Esophagus squamous epithelium (tissue), 5 donors: ENCODE measurements at regions not wholly inside any gene's neighbourhood (a gene's known extent, or its start where the extent isn't known, plus 50 kb on each side); places are given as distances from the start of the nearest gene placed in this dataset.

ENCODE experiments used
- DNase-seq: peaks from one replicate; lab custom pipeline; 2025; lab: John Stamatoyannopoulos, UW
- H3K27ac ChIP-seq, 4 donors: fragments of 200-600 bp; sonication (generic); one replicate each; pipeline ENCODE4 v1.5.1; 2016 to 2019; ENCODE audit warnings: mild to moderate bottlenecking in 1 of 4
- H3K27me3 ChIP-seq, 4 donors: fragments of 200-600 bp; sonication (generic); 1 replicate in 3 of 4; 2 replicates in 1 of 4; pipeline versions ENCODE4 v1.5.1 to v1.6.0; 2017 to 2021; ENCODE audit warnings: antibody characterized with exemption in 1 of 4
- H3K36me3 ChIP-seq, 3 donors: fragments of 200-600 bp; sonication (generic); one replicate each; pipeline ENCODE4 v1.5.1; 2016 to 2019
- H3K4me1 ChIP-seq, 3 donors: fragments of 200-600 bp; sonication (generic); one replicate each; pipeline ENCODE4 v1.5.1; 2017 to 2019
- H3K4me3 ChIP-seq, 4 donors: fragments of 200-600 bp; sonication (generic); 1 replicate in 3 of 4; 2 replicates in 1 of 4; pipeline ENCODE4 v1.5.1; 2016 to 2019; ENCODE audit warnings: mild to moderate bottlenecking in 2 of 4, moderate library complexity in 1 of 4
- H3K9me3 ChIP-seq, 3 donors: fragments of 200-600 bp; sonication (generic); one replicate each; pipeline ENCODE4 v1.5.1; 2016 to 2019
- CTCF ChIP-seq, 6 experiments: fragments of 450-650 bp in 4 of 6; fragments of 200-600 bp in 2 of 6; sonication (generic) in 2 of 6; IDR thresholded peaks; one replicate each; pipeline ENCODE4 v1.5.1; 2016 to 2019; ENCODE audit warnings: antibody characterized with exemption in 6 of 6, mild to moderate bottlenecking in 4 of 6, moderate library complexity in 4 of 6
- POLR2A ChIP-seq, 4 donors: fragments of 450-650 bp; IDR thresholded peaks; one replicate each; pipeline ENCODE4 v1.6.1; 2017; ENCODE audit warnings: antibody characterized with exemption in 4 of 4, mild to moderate bottlenecking in 4 of 4, moderate library complexity in 3 of 4
- WGBS, 2 donors: methylation state at CpG; one replicate each; pipeline ENCODE4 v1.1.5; 2018; 5-methylcytosine and 5-hydroxymethylcytosine counted together
- intact Hi-C: fragments of 100-400 bp; cut with DNase I; formaldehyde crosslinking; loops from one replicate; pipeline ENCODE4 v1.15.0; 2022
- donor health status: DM: yes; HTN: yes; CAD: no.

DNA sequence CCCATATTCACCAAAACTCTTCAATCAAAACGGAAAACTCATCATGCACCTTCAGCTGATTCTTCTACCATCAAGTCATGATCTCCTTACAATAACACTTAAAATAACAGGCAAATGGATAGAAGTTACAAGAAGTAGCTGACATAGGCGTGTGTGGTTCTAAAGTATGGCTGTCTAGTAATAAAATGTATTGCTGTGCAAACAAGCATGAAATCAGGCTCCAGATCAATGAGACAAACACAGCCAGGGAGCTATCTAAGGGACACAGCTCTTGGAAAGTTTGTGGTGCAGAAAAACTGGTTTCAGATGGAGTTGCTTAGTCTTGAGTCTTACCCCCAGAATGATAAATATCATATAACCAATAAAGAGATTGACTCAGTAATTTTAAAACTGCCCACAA is 434.8 kb upstream of the NOX3 start:
- WGBS, 2 donors, result 82 to 88% methylated on average over 2 of the region's 2 CpGs
- Histone ChIP-seq H3K36me3 (no peaks in the 10 kb centered on the region), H3K9me3 (no peaks in the 10 kb centered on the region), H3K27ac (no peak overlapping the region), H3K4me1 (no peaks in the 10 kb centered on the region), H3K27me3 (no peaks in the 10 kb centered on the region), H3K4me3 (no peak overlapping the region)
- DNase-seq, result no peak
- intact Hi-C loops, result no loop called here
- no peak for TF ChIP-seq POLR2A (IDR thresholded peaks at IDR 0.05)
- no peak for TF ChIP-seq CTCF (IDR thresholded peaks at IDR 0.05)

DNA sequence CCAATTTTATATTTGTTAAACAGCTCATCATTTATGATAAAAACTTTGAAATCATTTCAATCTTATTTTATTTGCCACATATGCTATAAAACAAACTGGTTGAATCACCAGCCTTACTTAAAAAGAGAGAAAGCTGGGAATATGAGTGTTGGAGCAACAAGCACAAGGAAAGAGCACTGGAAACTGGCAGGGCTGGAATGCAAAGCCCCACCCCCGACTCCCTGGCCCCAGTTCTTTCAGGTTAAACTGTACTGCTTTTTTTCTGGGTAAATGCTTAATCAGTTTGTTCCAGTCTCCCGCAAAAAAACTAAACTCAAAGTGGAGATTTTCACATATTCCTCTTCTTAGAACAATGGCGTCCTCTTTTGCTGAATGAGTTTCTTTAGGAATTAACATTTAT is 433.8 kb upstream of the NOX3 start:
- no peak for DNase-seq
- intact Hi-C loops, result no loop called here

GRCh38 chr6:155887421-155887820 is 431.8 kb upstream of the NOX3 start:
- WGBS, 2 donors, result 82 to 93% methylated on average over 4 of the region's 4 CpGs
- H3K4me3 ChIP-seq, result no peak overlapping the region
- H3K36me3 ChIP-seq, result no peaks in the 10 kb centered on the region
- H3K27ac ChIP-seq, result no peak overlapping the region
- TF ChIP-seq POLR2A (IDR thresholded peaks at IDR 0.05), result no peak
- no peaks in the 10 kb centered on the region for H3K9me3 ChIP-seq
- H3K27me3 ChIP-seq, result no peaks in the 10 kb centered on the region
- peaks cover 3 to 18% (median 7%) of the 10 kb centered on the region in 3 donors for H3K4me1 ChIP-seq
- DNase-seq, result no peak
- intact Hi-C loops, result no loop called here

More for the DNA sequence above, 433.8 kb upstream of the NOX3 start:
- Histone ChIP-seq H3K9me3 (no peaks in the 10 kb centered on the region), H3K27ac (no peak overlapping the region), H3K4me3 (no peak overlapping the region), H3K36me3 (no peaks in the 10 kb centered on the region), H3K27me3 (no peaks in the 10 kb centered on the region), H3K4me1 (no peaks in the 10 kb centered on the region)
- TF ChIP-seq POLR2A (IDR thresholded peaks at IDR 0.05) (no peak), CTCF (IDR thresholded peaks at IDR 0.05) (no peak)
- 70 to 84% methylated on average over 3 of the region's 3 CpGs for WGBS, 2 donors

DNA sequence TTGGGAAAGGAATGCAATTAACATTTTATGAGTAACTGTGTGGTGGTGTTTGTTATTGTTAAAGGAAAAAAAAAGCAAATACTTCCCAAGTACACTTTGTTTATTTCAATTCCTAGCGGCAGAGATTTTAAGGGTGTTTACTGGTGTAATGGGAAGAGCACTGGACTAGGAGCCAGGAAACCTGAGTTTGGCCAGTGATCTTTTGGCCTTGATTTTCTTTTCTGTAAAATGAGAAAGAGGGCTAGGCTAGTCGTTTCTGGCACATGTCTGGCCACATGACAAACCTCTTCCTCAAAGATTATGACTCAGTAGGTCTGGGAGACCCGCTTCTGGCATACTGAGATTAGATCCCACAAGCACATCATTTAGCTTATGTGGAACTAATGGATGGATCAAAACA is 428.1 kb upstream of the NOX3 start:
- Histone ChIP-seq H3K27ac (peak overlapping the region in 3 of 4 donors; percentile 27 to 48 (median 30)), H3K4me3 (no peak overlapping the region), H3K27me3 (no peaks in the 10 kb centered on the region), H3K36me3 (no peaks in the 10 kb centered on the region), H3K4me1 (peaks cover 3 to 37% (median 14%) of the 10 kb centered on the region in 3 donors), H3K9me3 (no peaks in the 10 kb centered on the region)
- no peak for TF ChIP-seq CTCF (IDR thresholded peaks at IDR 0.05)
- no peak for TF ChIP-seq POLR2A (IDR thresholded peaks at IDR 0.05)
- DNase-seq, result no peak
- intact Hi-C loops, result no loop called here
- WGBS, 2 donors, result 46 to 50% methylated on average over 3 of the region's 3 CpGs

GRCh38 chr6:155883334-155883731 is 427.7 kb upstream of the NOX3 start:
- intact Hi-C loops, result no loop called here
- Histone ChIP-seq H3K27ac (peak overlapping the region in 2 of 4 donors; percentile 48 to 49), H3K4me1 (peaks cover 3 to 37% (median 14%) of the 10 kb centered on the region in 3 donors), H3K4me3 (no peak overlapping the region), H3K9me3 (no peaks in the 10 kb centered on the region), H3K36me3 (no peaks in the 10 kb centered on the region), H3K27me3 (no peaks in the 10 kb centered on the region)
- TF ChIP-seq CTCF (IDR thresholded peaks at IDR 0.05) (no peak), POLR2A (IDR thresholded peaks at IDR 0.05) (no peak)
- DNase-seq, result no peak
